HG02759 (cell line): ENCODE measurements at regions not wholly inside any gene's neighbourhood (a gene's known extent, or its start where the extent isn't known, plus 50 kb on each side); places are given as distances from the start of the nearest gene placed in this dataset.

Experiments used
- ATAC-seq: cut with Tn5 transposase; IDR thresholded peaks from one replicate; pipeline ENCODE4 v1.9.1; 2021; ENCODE audit warnings: mild to moderate bottlenecking, moderate library complexity; ENCODE audit not compliant: unreplicated experiment

DNA sequence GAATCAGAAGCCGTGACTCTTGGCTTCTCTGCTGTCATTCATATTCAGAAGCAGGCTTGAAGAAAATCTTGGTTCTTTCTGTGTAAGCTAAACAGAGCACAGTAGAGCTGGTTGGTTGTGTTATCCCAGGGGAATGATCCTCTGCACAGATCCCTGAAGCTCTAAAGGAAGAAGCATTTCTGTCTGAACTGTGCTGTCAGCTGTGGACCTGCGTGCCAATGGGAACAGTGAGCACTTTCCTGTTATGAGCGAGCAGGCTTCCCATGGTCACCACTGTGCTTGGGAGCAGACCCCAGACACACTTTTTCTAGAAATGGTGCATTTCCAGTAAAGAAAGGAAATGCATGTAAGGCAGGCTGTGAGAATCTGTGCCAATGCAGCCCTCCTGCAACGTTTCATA, 490.2 kb downstream of the EPM2A start:
- ATAC-seq, result no peak

DNA sequence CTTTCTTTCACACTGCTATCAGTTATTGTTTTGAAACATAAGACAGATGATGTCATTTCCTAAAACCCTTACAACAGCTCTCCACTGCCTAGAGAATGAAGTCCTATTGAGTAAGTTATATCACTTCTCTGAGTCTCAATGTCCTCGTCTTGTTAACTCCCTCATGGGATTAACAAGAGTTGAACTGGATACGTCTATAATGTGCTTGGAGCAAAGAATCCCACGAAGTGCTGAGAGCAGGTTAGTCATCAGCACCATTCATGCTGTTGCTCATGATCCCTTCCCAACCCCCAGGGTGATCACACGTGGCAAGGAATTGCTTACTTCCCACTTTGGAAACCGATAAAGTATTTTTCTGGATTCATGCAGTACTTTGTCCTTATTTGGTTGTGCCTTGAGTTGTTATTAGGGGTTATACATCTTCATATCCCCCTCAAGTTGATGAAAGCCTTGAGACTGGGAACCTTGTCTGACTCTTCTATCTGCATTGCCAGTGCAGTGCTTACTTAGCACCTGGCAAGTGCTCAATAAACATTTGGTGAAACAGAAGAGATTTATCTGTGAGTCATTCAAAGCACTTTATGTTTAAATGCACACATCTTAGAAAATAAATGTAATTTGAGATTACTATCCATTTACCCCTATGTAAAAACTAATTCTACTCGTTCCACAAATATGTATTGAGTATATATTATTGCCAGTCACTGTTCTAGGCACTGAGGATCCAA, 487.5 kb downstream of the EPM2A start:
- ATAC-seq, result no peak

DNA sequence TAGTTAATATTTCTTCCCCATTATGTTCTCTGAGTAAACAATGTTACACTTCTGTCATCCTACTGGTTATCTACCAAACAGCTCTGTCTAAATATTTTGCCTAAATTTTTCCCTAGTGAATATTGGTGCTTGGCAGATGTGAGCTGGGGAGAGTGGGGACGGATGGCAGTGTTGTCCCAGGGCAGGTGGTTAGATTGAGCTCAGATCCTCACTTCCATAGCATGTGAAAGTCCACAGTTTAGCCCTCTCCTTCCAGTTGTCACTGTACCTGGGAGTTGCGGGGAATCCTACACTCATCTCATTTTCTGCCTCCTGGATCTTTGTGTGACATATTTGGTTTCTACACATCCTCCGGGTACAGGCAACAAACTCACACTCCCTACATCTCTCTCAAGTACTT, 484.9 kb downstream of the EPM2A start:
- ATAC-seq, result no peak

DNA sequence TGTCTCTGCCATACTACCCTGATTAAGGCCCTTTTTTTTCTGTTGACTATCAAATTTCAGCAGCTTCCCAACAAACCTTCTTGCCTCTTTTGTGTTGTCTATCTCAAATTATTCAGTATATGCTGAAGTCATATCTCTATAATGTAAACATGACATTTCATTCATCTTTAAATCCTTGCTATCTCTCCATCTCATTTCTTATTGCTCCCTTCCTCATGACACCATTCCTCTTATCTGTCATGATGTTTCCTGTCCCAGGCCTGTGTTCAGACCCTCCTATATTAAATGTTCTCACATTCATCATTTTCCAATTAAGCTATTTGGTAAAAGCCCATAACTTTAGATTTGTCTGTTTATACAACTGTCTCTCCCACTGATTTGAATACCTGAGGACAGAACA, 482.6 kb downstream of the EPM2A start:
- ATAC-seq, result no peak

DNA sequence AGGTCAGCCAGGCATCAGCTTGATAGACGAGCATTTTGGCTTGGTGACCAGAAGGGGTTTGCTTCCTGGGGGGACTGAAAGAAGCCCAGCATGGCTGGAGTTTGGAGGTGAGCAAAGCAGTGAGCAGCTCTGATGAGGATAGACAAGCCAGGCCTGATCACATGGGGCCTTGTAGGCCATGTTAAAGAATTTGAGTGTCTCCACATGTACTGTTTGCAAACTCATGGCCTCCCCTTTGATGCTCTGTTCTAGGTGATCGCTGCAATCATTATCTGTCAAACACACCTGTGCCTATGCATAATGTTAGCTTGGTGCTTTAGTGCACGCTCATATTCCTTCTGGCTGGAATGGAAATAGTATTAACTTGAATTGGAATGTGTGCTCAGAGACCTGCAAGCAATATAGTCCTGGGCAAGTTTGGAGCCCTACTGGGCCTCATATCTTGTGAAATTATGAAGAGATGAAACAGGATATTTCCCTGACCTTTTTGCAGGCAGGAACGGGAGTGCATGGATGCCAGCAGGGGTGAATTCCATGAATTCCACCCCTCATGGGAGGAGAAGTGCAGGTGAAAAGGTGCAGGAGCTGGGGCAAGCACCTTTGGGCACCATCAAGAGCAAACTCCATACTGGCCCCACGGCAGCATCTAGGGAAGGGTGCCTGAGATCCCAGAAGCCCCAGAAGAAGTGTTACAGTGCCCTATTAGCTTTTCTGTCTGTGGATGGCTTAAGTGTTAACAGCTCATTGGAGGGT, 480.5 kb downstream of the EPM2A start:
- no peak for ATAC-seq

DNA sequence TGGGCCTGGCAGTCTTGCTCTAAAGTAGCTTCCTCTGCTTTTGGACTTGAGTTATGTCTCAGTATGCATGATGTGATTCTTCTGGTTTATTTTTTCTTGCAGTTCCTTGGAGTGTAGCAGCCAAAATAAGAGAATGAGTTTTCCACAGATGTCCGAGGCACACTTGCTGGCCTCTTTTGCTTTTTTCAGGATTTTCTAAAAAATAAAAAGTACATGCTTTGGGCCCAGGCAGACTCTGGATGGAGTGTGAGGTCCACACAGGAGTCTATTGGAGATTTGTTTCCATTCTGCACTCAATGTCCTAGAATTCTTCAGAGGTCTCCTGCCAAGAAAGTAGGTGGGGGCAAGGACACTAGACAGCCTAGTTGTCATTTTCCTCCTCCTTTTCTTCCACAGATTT, 477.6 kb downstream of the EPM2A start:
- no peak for ATAC-seq

DNA sequence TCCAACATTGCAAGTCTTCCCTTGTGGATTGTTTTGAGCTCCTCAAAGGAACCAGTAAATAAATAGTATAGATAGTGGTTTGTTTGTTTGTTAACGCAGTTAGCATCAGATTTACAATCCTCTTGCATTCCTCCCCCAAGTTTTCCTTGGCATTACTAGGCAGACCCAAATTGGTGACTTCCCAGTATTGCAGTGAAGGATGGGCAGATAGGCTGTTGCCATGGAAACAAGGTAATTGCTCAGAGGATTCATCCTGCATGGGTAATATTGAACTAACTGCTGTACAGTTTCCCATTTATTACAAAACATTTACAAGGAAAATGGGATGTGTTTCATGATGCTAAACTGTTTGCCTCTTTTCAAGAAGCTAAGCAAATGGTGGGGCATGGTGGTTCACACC, 477.2 kb downstream of the EPM2A start:
- ATAC-seq, result no peak

DNA sequence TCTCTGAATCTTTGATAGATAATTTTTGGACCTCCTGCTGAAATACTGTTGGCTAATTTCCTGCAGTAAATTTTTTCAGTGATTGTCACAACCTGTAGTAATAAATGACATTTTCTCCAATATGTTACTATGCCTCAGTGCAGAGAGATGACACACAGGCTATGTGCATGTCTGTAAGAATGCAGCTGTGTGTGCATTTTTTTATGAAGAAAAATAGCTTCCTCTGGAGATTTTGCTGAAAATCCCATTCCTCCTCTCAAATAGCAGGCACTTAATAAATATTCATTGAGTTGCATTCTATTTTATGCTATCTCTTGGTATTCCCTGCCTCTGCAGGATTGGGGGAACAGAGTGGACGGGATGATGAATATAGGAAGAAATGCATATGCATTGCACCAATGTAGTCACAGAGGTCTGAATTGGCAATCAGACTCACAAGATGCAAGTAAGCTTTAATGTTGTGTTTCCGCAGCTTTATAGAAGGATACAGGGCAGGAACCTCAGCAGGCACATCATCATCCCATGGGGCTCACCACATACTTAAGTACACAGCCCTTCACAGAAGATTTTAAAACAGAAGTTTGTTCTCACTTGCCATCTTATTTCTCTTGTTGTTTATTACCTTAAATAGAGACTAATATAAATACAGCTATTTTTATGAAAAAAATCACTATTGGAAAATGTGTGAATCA, 474.7 kb downstream of the EPM2A start:
- no peak for ATAC-seq

DNA sequence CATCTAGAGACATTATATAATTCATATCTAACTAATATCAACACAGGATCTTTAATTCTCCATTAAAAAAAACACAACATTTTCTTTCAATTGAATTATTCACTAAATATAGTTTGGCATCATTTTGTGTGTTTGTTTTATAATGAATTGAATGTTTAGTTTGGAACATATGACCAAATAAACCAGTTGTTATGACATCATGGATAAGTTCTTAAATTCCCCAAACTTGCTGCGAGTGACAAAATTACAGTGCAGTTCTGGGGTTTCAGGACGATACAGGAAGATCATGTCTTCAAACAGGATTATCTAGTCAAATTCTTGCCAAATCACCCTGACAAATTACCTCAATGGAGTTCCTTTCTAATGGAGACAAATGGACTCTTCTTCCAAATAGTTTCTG, 473.6 kb downstream of the EPM2A start:
- ATAC-seq, result no peak

DNA sequence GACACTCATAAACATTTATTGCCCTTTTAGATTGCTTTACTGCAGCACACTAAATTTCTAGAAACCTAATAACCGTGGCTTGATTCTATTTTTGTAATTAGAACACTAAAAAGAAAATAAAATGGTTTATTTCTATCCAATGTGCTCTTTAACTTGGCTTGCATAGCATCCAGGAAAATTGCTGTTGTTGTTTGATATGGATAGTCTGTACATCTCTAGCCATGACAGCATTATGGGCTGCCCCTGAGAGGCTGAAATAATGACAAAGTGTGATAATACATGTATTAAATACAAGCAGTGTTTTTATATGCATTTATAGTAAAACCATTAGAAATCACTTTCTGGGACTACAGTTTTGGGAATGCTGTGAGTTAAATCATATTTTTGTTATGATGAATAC, 472.5 kb downstream of the EPM2A start:
- ATAC-seq, result no peak

DNA sequence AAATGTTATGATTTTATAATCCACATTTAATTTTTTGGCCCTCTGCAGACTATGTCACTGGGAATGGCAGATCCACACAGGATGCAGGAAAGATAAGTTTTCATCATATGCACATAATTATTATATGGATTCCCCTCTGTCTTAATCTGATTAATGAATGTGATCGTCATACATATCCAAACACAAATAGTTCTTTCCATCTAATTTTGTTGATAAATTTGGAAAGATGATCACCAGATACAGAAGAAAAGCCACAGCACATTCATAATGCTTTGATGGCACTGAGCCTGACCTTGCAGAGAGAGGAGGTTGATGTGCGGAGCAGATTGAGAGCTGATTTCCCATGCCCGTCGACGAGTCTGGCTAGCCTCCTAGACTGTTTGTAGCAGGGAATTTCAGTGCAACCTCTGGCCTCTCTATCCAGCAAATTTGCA, 471.5 kb downstream of the EPM2A start:
- no peak for ATAC-seq

DNA sequence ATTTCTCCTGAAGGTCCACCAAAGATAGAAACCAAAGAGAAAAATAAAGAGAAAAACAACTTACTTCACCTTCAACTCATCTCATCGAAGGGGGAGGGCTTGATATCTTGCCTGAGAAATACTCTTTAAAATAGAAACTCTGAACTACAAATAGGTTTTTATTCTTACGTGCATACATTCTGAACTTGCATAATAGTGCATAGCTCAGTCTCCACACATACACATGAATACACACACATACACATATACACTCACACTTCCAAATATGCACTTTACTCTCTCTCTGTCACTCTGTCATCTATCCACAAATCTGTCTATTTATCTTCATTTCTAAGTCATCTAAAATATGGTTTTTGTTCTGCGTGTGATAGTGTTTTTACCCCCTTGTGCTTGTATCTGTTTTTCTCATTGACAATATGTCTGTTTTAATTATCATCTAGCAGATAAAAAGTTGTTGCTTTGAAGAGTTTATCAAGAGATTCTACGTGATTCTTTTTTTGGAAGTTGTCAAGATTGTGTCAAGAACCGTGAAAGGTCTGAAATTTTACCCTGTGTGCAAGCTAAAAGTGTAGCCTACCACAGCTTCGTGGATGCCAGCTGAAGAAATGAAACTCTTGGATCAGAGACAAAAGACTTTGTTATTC, 468.8 kb downstream of the EPM2A start:
- no peak for ATAC-seq

DNA sequence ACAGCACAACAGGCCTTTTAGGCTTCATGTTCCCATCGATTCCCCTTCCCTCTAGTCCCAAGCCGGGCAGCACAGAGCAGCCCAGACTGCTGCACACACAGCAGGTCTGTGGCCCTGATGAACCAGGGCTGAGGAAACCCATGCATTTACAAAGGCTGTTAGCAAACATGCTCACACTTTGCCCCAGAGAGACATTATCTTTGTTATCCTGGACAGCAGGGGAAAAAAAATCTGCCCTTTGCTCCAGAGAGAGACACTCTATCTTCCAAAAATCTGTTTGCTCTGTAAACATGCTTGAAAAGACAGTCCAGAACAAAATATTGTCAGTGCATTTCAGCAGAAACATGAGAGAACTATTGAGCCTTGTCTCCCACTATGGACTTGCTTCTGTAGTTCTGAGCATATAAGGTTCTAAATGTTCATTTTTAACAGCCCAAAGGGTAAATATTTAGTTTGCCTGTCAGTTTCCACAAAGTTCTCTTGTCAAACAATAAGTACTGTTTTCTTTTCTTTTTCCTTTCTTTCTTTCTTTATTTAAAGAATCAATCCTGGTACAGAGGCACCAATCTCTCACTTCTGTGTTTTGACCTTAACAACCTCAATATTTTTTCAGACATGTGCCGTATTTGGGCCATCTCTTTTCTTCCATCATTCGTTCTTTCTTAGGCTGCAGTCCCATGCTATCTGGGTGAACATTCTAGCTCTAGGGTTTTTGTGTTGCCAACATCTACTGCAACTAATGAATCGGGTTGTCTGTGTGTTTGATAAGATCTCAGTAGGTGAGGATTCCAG, 468.0 kb downstream of the EPM2A start:
- no peak for ATAC-seq

DNA sequence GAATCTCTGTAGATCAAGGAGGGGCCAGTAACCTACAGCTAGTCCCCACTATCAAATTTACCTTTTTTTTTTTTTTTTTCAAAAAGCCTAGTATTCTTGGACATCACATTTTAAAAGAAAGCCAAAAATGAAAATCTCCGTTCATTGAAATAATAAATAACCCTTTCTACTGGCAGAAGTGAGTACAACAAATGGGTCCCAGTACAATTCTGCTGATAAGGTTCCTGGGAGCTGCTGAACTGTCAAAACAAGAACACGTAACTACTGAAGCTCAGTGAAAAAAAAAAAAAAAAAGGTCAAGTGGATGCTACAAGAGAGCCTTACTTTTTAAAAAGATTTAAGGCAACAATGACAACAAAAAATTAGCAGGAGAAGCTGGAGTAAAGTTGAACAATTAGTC, 464.9 kb downstream of the EPM2A start:
- ATAC-seq, result no peak

DNA sequence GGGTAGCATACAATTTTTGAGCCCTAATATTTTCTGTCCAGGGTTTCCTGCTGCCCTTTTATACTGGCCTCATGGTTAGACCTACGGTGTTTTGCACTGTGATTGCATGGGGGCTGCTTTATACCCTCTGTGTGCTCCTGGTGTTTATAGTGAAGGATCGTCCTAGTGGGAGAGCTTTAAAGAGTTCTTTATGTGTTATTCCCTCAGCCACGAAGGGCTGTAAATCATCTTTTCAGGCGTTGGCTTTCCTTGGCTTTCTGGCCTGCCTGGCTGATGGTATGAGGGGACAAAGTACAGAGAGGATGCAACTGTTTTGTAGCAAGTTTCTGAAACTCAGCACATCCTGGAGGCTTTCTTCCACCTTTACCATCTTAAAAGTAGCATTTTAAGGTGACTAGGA, 464.3 kb downstream of the EPM2A start:
- ATAC-seq, result no peak

DNA sequence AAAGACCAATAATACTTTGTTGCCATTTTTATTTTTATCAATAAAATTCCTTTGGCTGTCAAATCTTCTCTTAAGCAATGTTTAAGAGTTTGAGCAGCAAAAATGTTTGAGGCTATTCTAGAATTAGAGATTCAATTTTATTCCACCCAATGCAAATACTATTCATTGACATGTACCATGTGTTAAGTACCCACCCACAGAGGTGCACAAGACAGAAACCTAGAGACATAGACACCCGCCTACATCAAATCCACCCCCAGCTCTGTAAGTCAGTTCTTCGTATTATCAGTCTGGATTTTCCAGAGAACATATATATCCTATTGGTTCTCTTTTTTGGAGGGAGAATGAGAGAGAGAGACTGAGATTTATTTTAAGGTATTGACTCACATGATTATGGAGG, 463.7 kb downstream of the EPM2A start:
- ATAC-seq, result no peak

DNA sequence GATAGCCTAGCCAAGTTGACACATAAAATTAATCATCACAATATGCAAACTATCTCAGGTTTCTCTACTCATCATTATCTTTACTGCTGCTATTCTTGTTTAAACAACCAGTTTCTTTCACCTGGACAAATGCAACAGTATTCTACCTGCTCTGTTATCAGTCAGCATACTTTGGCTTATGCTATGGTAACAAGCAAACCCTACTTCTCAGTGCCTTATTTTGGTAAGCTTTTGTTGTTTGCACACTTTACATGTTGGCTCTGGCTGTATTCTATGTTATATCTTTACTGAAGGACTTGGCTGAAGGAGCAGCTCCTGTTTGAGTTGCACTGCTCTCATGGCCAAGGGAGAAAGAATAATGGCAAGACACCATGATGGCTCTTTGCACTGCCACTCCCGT, 463.1 kb downstream of the EPM2A start:
- ATAC-seq, result no peak

DNA sequence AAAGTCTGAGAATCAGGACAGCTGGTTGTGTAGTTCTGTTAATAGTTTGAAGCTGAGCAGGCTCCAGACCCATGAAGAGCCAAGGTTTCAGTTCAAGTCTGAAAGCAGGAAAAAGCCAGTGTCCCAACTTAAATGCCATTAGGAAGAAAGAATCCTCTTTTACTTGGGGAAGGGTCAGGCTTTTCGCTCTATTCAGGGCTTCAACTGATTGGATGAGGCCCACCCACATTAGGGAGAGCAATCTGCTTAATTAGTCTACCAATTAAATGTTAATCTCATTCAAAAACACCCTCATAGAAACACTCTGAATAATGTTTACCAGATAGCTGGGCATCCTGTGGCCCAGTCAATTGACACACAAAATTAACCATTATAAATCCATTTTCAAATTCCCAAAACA, 462.2 kb downstream of the EPM2A start:
- no peak for ATAC-seq

DNA sequence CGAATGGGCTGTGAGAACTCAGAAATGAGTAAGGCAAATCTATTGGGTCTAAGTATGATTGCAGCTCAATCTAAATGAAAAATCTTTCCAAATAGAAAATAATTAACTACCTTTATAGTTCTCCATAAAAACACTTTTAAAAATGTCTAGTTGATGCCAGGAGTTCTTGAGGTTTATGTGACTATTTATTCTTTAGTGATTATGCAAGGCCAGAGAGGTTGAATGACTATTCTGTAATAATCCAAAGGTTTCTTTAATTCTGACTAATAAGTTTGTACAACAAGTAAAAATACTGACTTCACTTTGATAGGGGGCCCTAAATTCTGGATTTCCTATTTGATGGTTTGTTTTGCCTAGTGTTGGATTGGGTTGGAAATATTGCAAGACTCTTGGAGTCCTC, 461.2 kb downstream of the EPM2A start:
- no peak for ATAC-seq

DNA sequence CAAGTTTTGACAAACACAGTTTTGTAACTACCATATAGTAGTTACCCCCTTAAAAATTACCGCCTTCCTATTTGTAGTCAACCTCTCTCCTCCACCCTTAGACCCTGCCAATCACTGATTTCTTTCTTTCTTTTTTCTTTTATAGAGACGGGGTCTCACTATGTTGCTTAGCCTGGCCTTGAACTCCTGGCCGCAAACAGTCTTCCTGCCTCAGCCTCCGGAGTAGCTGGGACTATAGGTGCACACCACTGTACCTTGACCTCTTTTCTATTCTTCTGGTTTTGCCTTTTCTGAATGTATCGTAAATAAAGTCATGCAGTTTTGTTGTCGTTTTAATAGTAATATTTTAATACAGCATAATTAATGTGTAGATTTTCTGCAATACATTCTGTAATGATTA, 460.3 kb downstream of the EPM2A start:
- no peak for ATAC-seq

DNA sequence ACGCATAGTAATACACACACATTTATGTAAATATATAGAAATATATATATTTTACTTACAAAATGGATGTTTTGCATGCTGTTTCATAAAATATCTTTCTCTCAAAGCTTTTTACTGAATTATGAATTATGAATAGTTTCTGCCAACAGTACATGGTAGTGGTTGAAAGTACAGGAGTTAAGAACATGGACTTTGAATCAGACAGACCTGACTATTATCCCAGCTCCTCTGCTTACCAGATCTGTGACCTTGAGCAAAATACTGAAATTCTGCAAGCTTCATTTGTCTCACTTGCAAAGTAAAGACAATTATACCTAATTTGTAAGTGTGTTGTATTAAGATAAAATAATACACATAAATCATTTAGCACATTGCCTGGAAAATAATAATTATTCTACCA, 459.5 kb downstream of the EPM2A start:
- ATAC-seq, result no peak
